Stimulated activated CD4-positive, alpha-beta T cell treated with anti-CD3 and anti-CD28 coated beads, Interleukin-1b, Interleukin-23, amount 100 ng/mL, for 1 hour (primary cell): ENCODE measurements at regions not wholly inside any gene's neighbourhood (a gene's known extent, or its start where the extent isn't known, plus 50 kb on each side); places are given as distances from the start of the nearest gene placed in this dataset.

Experiments used
- DNase-seq, 2 donors: peaks; one replicate each; pipeline ENCODE4 v3.0.0-alpha.2; 2020; ENCODE audit warnings: low read depth in 2 of 2

DNA sequence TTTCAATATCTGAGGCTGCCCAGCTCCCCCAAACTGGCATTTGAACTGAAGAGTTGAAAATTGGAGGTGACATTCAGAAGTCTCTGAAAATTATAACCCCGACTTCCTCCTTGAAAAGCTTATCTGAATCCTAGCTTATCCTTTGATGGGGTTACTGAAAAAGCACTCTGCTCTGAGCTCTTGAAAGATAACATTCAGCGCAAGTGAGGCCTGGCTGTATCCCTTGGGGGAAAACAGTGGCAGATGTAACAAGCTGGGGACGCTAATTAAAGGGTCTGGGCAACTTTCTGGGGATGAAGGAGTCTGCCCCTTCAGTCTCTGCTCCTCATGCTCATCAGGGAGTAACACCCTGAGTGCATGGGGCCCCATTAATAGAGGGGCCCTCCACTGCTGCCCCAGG lies 402.0 kb upstream of the CADM1 start:
- DNase-seq: no peak

DNA sequence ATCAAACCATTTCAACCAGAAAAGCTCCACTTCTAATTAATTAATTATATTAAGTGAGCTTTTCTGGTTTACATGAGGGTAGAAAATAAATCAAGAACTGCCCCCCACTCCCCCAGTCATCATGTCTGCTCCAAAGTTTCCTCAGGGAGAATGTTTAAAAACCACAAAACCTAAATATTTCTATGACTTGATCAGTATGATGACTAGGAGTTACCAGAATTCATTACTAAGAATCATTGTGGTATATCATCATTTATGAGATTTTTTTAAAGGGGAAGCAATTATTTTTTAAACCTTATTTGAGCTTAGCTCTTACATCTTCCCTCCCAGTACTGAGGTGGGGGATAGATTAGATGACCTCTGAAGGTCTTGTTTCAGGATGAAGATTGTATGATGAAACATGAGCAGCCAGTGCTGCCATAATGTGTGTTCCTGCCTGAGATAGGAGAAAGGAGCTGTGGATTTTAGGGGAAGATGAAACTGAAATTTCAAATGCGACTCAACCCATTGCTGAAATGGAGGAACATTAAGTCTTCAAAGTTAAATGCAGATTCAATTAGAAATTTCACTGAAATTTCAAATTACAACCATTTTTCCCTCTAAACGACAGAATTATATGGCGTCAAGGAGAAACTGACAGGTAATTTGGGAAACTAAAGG lies 401.3 kb upstream of the CADM1 start:
- DNase-seq: no peak

DNA sequence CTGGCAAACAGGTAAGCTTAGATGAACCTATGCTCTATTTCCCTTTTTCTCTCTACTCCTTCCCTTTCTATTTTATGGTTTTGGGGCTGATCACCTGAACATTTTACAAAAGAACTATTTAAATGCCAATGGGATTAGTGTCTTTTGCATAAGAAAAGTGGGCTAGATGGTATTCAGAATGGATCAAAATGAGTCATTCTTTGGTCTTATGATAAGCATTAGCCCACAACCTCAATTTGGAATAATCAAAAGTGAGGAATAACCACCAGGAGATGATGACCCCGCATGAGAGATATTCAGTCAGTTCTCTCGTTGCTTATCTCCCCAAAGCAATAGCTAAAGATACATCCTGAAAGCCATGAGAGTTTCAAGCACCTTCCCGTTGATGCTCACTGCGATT lies 399.0 kb upstream of the CADM1 start:
- DNase-seq: no peak

DNA sequence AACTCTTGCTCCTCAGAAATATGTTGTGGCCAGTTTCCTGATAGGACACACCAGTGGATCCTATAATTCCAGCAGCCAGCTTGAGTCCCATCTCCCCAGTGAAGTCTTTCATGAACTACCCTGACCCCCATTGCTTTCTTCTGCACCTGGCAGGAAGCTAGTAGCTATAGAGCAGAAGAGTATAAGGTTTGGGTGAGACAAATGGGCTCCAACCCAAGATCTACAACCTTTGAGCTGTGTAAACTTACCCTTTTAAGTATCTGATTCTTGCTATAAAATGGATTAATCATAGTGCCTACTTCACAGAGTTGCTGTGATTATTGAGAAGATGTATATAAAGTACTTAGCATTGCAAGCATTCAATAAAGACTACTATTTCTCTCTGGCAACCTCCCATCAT lies 396.9 kb upstream of the CADM1 start:
- no peak for DNase-seq

DNA sequence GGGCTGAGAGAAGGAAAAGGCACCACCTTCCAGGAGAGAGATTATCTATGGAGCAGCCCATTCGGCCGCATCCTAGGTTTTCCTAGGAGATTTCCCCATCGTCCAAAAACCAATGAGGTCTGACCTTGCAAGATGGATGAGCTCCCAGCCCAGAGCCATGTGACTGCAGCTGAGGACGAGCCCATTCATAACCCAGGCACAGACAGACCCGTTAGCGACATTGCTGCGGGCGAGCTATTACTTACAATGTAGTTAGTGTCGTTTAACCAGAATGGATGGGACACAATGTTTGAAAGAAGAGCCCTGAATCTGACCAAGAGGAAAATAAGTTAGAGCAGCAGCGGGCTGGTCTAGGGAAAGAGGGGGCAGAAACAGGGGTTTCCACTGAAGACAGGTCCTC lies 395.9 kb upstream of the CADM1 start:
- DNase-seq: no peak

DNA sequence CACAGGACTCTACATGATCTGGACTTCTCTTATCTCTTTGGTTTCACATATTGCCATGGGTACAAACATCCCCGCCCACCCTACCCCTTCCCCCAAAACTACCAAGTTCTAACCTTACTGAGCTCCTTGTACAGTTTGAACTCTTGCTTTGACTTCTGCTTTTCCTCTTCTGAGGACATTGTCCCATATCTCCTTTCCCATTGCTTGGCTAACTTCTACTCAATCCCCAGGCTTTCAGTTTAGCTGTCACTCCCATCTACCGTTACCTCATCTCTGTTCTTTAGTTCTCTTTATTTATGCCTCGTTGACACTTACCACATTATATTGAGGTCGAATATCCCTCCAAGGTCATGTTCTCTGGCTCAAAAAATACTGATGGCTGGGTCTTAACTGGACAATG lies 393.5 kb upstream of the CADM1 start:
- DNase-seq: no peak

DNA sequence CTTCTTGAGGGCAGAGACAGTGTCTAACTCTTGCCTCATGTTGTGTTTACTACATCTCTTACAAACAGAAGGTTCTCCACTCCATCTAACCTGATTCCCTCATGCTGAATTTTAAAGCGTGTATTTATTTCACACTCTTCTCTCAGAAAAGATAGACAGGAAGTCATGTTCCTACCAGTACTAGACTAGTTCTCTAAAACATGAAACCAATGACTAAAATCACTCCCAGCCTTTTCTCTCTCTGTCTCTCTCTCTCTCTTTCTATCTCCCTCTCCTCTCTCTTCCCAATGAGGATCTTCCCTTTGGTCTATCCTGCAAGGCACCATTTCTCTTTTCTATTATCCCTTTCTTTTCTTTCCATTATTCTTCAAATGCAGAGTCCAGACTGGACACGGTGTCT lies 391.9 kb upstream of the CADM1 start:
- DNase-seq: no peak

DNA sequence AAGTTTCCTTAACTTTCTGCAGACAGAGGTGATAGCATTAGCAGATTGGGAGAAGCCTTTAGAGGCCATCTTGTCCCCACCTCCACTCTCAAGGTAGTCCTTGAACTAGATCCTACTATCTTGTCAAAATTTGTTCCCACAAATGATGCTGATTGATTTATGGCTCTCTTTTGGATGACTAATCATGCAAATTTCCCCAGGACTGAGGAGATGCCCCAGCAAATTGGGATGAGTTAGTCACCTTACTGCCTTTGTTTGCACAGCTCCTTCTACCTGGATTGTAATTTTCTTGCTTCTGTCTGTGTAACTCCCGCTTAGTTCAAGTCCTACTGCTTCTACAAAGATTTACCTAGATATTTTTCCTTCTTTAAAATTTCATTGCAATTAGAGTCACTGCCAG lies 391.4 kb upstream of the CADM1 start:
- no peak for DNase-seq

DNA sequence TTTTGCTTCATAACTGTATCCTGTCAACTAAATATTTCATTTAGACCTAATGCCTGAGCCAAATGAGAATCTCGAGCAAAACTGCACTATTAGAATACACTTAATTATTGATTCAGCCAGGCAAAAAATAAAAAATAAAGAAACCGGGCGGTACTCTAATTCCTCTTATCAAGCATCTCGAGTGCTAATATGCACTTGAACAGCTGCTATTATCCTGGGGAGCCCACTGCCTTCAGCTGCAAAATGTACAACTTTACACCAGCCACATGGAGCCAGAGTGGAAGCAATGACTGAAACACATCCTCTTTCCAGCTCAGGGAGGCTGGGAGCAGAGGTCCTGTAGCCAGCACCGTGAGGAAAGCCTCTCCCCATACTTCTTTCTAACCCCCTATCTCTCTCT lies 390.0 kb upstream of the CADM1 start:
- no peak for DNase-seq

DNA sequence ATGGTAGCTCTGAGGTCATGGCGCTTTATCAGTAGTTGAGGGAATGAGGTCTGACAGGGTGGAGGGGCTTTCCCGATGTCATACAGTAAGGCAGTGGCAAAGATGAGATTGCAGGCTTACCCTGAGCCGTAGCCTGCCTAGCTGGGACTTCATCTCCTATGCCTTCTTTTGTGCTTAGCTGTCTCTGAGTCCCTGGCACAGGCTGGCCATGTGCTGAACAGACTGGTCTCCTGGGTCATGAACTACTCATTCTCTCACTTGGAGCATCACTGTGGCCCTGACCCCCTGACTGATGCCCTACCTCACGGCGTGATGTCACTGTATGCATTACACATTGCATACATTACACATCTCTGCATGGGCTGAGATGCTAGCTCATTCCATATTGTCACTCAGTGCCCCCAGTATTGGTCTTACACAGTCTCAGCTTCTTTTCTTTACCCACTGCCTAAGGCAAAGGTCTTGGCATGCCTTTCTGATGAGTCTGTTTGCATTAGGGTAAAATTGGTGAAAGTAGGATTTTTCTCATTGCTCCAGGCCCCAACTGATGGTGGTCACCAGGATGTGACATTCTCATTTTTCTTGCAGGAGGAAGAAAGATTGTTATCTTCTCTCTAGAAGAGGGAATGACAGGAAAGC lies 389.4 kb upstream of the CADM1 start:
- no peak for DNase-seq

DNA sequence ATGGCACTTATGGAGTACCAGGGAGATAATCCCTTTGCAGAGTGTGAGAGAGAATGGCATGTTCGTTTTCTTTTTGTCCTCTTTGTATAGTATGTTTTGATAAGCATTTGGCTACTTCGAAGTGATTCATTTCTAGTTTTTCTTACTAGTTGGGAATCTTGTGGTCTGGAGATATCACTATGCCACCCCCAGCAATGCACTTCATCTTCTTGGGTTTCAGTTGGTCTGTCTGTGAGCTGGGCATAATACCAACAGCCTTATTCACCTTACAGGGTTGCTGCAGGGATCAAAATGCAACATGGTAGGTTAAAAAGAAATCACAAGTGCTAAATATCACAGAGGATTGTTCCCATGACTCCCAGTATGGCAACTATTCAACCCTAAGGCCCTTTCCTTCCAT lies 387.8 kb upstream of the CADM1 start:
- no peak for DNase-seq

DNA sequence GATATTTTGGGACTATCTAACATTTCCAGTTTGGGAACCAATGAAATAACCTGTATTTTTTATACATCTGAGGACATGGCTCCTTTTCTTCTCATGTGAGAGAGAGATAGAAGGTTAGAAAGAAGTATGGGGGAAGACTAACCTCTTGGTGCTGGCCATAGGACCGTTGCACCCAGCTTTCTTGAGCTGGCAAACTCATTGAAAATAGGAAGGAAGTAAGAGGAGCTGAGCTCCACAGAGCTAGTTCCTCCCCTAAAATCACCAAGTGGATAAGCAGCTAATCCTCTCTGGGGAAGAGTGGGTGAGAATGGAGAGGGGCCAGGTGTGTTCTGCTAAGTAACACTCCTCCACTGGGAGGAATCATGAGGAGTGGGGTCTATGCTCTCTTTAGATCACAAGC lies 387.4 kb upstream of the CADM1 start:
- no peak for DNase-seq

DNA sequence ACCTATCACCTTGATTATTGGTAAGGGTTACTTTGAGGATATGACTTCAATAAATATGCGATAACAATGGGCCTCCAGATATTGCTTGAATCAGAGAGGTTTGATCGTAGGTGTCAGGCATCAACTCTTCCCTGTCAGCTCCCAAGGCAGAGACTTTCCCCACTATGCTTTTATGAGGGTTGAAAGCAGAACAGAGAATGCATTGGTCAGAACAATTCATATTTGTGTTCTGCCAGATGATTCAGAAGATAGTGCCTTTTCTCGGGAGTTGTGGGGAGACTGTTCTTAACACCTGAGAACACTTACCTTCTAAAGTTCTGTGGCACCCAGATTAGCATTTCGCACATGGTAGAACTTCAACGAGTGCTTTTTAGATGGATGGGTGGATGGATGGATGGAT lies 386.3 kb upstream of the CADM1 start:
- DNase-seq: no peak

DNA sequence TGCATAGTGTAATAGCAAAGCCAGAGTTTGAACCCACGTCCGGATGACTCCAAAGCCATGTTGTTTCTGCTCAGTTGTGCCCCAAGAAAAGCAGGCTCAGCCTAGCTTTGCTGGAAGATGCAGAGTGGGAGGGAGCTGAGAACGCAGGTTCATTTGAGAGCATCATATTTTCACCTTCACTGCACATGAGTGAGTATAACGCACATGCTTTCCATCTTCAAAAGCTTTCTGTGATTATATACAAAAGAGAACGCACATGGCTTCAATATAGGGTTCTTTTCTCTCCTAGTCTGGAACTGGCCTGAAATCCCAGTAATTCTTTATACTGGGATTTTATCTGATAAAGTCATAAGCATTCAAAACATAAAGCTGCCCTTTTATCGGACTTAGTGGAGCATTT lies 385.5 kb upstream of the CADM1 start:
- DNase-seq: no peak

DNA sequence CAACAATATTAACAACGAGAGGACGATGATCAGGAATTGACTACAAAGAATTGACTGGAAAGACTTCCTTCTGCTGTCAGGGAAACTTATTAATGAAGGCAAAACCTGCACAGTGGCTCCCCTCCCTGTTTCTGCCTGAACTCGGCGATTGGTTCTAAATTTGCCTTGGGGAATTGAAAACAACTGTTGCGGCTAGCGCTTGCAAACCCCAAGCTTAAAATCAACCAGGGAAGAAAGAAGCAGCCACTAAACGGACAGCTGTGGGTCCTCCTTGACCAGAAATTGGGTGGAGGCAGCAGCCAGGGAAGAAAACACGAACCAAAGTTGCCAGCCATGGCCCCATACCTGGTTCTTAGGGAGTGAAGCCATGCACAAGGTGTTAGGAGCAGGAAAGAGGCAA lies 383.5 kb upstream of the CADM1 start:
- DNase-seq: no peak

DNA sequence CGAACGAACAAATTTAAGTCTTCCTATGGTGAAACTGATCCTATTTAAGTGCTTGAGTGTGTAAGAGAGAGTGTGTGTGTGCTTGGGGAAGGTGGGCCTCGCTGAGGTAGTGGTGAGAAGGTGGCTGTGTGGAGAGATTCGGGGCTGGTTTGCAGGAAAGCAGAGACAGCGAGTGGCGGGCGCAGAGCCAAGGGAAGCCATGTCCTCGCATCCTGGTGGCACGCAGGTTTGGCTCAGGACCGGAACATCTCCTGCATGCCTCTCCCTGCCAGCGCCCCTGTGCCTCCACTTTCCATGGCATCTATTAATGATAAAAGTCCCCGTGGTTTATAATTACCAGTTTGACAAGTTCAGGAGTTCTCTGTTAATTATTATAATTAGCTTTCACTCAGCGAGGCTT lies 383.1 kb upstream of the CADM1 start:
- DNase-seq: no peak

DNA sequence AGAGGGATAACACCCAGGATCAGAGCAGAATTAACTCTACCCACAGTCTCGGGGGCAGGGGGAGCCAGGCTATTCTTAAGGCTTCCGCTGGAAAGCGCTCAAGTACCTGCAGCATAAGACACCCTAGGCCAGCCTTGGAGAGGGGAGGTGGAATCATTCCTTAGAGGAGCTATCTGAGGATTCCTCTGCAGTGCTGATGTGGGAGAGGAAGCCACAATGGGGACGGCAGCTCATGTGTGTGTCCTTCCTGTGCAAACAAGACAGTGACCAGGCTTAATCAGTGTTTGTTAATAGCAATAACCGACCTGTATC lies 382.2 kb upstream of the CADM1 start:
- DNase-seq: no peak

DNA sequence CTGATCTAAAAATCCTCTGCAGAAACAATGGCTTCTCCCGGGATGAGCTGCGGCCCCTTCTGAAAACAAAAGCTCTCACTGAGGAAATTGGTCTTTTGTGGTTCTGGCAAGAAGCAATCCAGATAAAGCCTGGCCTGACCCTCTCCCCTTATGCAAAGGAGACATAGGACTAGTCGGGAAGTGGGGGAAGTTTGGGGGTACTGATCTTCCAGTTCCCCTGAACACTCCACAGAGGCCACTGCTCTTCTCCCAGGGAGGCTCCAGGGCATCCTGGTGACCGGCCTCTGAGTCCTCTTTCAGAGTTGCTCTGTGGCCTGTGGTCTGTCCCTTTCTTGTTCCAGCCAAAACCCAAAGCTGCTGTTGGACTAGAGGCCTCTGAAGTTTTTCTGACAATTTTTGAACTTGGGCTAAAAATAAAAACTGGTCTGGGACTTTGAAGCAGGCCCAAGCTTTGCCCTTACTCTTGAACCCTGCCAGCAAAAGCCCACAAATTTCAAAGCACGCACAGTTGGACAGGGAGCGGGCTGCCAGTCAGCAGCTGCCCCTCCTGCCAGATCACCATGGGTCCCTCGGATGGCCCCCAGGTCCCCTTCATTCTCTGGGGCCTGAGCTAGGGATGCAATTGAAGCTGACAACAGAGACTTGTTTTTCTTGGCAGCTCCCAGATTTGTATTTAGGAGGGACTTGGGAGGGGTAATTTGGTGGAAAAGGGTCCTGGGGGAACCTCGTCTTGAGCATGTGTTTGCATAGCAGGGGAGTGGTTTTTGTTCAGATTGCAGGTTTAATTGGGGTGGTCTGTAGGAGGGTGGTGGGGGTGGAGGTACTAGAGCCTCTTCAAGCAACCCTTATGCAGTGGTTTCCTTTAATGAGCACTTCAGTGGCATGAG lies 381.6 kb upstream of the CADM1 start:
- DNase-seq: no peak

DNA sequence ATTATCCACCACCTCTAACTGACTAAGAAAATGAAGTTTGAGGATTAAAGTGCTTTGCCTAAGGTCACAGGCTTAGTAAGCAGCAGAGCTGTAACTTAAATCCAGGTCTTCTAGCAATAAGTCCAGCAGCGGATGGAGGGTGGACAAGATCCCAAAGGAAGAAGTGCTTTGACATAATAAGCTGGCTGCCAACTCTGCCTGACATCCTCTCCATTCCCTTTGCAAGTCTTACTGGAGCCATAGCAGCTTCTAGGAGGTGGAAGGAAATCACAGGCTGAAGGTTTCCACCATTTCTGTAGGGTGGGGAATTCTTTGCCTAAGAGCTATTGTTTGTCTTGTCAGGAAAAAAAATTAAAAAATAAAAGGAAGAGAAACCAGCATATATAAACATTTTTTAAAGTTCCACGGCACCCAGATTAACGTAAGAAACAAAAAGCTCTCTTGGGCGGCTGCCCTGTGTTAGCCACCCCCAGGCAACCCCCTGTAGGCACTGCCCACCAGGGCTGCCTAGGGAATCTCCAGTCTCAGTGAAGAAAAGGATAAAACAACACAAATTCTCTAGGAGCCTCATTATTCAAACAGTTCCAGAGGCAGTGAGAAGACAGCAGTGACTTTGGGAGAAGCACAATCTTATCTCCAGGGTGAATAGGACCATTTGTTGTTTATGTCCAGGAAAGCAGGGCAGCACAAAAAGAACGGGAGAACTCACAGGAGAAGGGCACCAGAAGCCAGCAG lies 380.8 kb upstream of the CADM1 start:
- no peak for DNase-seq

DNA sequence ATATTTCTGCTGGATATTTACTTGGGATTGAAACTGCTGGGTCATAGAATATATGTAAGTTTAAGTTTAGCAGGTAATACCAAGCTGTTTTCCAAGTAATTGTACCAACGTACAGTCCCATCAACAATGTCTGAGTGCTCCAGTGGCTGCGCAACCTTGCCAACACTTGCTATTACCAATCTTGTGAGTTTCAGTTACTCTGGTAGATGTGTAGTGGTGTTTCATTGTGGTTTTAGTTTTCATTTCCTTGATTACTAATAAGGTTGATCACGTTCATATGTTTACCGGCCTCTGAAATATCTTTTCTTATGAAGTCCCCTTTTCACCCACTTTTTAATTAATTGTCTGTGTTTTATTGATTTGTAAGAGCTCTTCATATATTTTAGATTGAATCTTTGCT lies 370.6 kb upstream of the CADM1 start:
- no peak for DNase-seq

DNA sequence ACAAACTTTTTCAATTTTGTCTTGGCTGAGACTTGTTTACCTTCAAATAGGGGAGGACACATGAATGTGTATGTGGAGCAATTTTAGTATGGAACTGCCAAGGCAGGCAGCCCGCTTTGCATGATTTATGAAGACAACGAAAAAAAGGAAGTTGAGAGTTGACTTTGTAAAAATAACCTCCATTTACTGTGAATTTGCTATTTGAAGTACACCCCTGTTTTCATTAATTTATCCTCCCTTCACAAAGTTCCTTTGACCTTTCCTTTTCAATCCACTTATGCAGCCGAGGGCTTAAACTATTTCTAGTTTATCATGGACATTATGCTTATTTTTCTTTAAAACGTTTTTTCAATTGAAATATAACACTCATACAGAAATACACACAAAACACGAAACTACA lies 369.6 kb upstream of the CADM1 start:
- no peak for DNase-seq

DNA sequence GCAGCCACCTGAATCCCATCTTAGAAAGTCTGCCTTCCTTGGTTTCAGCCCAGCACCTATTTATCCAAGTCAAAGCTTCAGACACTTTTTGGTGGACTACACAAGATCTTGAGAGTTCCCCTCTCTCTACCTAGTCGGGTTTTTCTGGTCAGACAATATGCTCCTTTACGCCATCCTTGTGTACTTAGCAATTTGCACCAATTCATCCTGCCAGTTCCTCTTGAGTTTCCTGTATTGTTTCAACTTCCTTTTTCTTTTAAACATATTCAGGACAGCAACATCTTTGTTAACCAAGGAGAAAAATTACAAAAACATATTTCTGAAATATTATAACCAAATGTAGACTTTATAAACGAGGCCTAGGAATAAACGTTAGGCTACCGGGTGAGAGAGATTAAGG lies 368.2 kb upstream of the CADM1 start:
- DNase-seq: no peak
